Smooth muscle cell (in vitro differentiated cells): ENCODE measurements at regions not wholly inside any gene's neighbourhood (a gene's known extent, or its start where the extent isn't known, plus 50 kb on each side); places are given as distances from the start of the nearest gene placed in this dataset.

Source experiments
- DNase-seq: peaks from one replicate; lab custom pipeline; 2025; ENCODE audit not compliant: unreplicated experiment; lab: John Stamatoyannopoulos, UW
- H2AFZ ChIP-seq: fragments of 200-600 bp; sonication (generic); 2 replicates; pipeline ENCODE4 v1.6.0; 2016; ENCODE audit warnings: antibody characterized with exemption, low read depth, mild to moderate bottlenecking
- H3F3A ChIP-seq: fragments of 200-600 bp; sonication (generic); 2 replicates; pipeline ENCODE4 v1.6.0; 2017; ENCODE audit warnings: antibody characterized with exemption, low read depth
- H3K27ac ChIP-seq: fragments of 200-600 bp; sonication (generic); 2 replicates; pipeline ENCODE4 v1.5.1; 2016; ENCODE audit warnings: low read depth, mild to moderate bottlenecking
- H3K27me3 ChIP-seq: fragments of 200-600 bp; sonication (generic); 2 replicates; pipeline ENCODE4 v1.6.1; 2016; ENCODE audit warnings: low read depth, mild to moderate bottlenecking
- H3K36me3 ChIP-seq: fragments of 200-600 bp; sonication (generic); 2 replicates; pipeline ENCODE4 v1.5.1; 2016; ENCODE audit warnings: low read depth
- H3K4me1 ChIP-seq: fragments of 200-600 bp; sonication (generic); 2 replicates; pipeline ENCODE4 v1.5.1; 2016; ENCODE audit warnings: low read depth
- H3K4me2 ChIP-seq: fragments of 200-600 bp; sonication (generic); 2 replicates; pipeline ENCODE4 v1.6.0; 2016; ENCODE audit warnings: mild to moderate bottlenecking
- H3K4me3 ChIP-seq: fragments of 200-600 bp; sonication (generic); 2 replicates; pipeline ENCODE4 v1.5.1; 2016; ENCODE audit warnings: mild to moderate bottlenecking
- H3K79me2 ChIP-seq: fragments of 200-600 bp; sonication (generic); 2 replicates; pipeline ENCODE4 v1.6.0; 2016; ENCODE audit warnings: low read depth, mild to moderate bottlenecking
- H3K9ac ChIP-seq: fragments of 200-600 bp; sonication (generic); 2 replicates; pipeline ENCODE4 v1.6.0; 2016; ENCODE audit warnings: low read depth
- H3K9me3 ChIP-seq: fragments of 200-600 bp; sonication (generic); replicated peaks from 2 replicates; pipeline ENCODE4 v1.5.1; 2016; ENCODE audit warnings: low read depth
- H4K20me1 ChIP-seq: fragments of 200-600 bp; sonication (generic); 2 replicates; pipeline ENCODE4 v1.6.0; 2016; ENCODE audit warnings: low read depth
- CTCF ChIP-seq: fragments of 200-600 bp; sonication (generic); IDR thresholded peaks from 2 replicates; pipeline ENCODE4 v1.5.1; 2017; ENCODE audit warnings: borderline replicate concordance, mild to moderate bottlenecking, antibody characterized with exemption; ENCODE audit not compliant: insufficient read depth, poor library complexity, severe bottlenecking
- WGBS: methylation state at CpG from one replicate; pipeline ENCODE4 v1.1.7; 2016; ENCODE audit warnings: low lambda C conversion rate; 5-methylcytosine and 5-hydroxymethylcytosine counted together

GRCh38 chr2:188795762-188796161, 178.4 kb upstream of the COL3A1 start:
- no peak for TF ChIP-seq CTCF
- no peaks in the 10 kb centered on the region for H3F3A ChIP-seq
- no peak overlapping the region for H3K4me2 ChIP-seq
- H3K4me1 ChIP-seq, result no peaks in the 10 kb centered on the region
- H2AFZ ChIP-seq, result no peak overlapping the region
- H3K27me3 ChIP-seq, result no peaks in the 10 kb centered on the region
- no peak overlapping the region for H3K9ac ChIP-seq
- H3K27ac ChIP-seq, result no peak overlapping the region
- no peaks in the 10 kb centered on the region for H4K20me1 ChIP-seq
- H3K79me2 ChIP-seq, result peaks cover 13% of the 10 kb centered on the region
- H3K36me3 ChIP-seq, result no peaks in the 10 kb centered on the region
- DNase-seq, result no peak
- no peaks in the 10 kb centered on the region for H3K9me3 ChIP-seq
- no peak overlapping the region for H3K4me3 ChIP-seq

GRCh38 chr2:188797371-188797770, 176.8 kb upstream of the COL3A1 start:
- H3K4me1 ChIP-seq, result no peaks in the 10 kb centered on the region
- no peak overlapping the region for H3K4me3 ChIP-seq
- H3K27ac ChIP-seq, result no peak overlapping the region
- H2AFZ ChIP-seq, result peak overlapping the region; percentile 40
- H3K9ac ChIP-seq, result no peak overlapping the region
- no peaks in the 10 kb centered on the region for H3K79me2 ChIP-seq
- no peaks in the 10 kb centered on the region for H3K27me3 ChIP-seq
- H3F3A ChIP-seq, result no peaks in the 10 kb centered on the region
- no peaks in the 10 kb centered on the region for H3K36me3 ChIP-seq
- whole genome bisulfite sequencing, result 80% methylated on average over 4 of the region's 4 CpGs
- peak overlapping the region; percentile 7 for H3K4me2 ChIP-seq
- no peaks in the 10 kb centered on the region for H4K20me1 ChIP-seq
- H3K9me3 ChIP-seq, result no peaks in the 10 kb centered on the region
- no peak for TF ChIP-seq CTCF
- DNase-seq, result no peak

DNA sequence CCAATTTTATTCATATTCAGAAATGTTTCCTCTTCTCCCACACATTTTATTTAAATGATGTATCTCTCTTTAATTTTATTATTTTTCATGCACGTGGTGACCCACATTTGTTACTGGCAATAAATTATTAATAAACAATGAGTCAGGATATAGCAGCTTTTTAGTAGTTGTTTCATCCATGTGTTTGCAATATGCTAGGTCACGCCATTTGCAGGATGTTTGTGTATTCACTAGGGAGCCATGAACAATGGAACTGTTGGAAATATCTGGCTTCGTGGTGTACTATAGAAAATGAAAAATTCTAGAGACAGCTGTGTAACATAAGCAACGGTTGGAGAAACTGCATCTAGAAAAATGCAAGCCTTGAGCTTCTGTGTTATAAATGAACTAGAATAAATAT, 176.0 kb upstream of the COL3A1 start:
- no peak for TF ChIP-seq CTCF
- Histone ChIP-seq H3K4me3 (no peak overlapping the region), H2AFZ (no peak overlapping the region), H3K9ac (no peak overlapping the region), H3K79me2 (no peaks in the 10 kb centered on the region), H3K4me2 (no peak overlapping the region), H3K27ac (no peak overlapping the region), H3K9me3 (no peaks in the 10 kb centered on the region), H3F3A (no peaks in the 10 kb centered on the region), H3K27me3 (no peaks in the 10 kb centered on the region), H3K4me1 (no peaks in the 10 kb centered on the region), H4K20me1 (no peaks in the 10 kb centered on the region), H3K36me3 (no peaks in the 10 kb centered on the region)
- WGBS, result 83% methylated on average over 4 of the region's 4 CpGs
- no peak for DNase-seq

DNA sequence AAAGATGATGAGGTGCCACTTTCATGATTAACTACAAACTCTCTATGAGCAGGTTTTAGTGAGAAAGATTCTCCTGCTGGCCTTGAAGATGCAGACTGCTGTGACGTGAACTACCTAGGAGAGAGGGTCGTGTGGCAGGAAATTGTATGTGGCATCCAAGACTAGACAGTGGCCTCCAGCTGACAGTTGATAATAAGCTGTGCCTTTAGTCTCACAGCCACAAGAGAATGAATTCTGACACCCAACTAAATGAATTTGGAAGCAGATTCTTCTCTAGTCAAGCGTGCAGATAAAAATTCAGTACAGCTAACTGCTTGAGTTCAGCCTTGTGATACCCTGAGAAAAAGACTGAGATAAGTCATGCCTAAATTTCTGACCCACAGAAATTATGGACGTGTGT, 169.0 kb upstream of the COL3A1 start:
- no peak for TF ChIP-seq CTCF
- H4K20me1 ChIP-seq, result no peaks in the 10 kb centered on the region
- no peaks in the 10 kb centered on the region for H3K9me3 ChIP-seq
- no peak overlapping the region for H3K4me2 ChIP-seq
- peaks cover 5% of the 10 kb centered on the region for H3K4me1 ChIP-seq
- no peak overlapping the region for H3K4me3 ChIP-seq
- no peak for DNase-seq
- H2AFZ ChIP-seq, result peak overlapping the region; percentile 71
- H3K27ac ChIP-seq, result peak overlapping the region; percentile 32
- H3K36me3 ChIP-seq, result peaks cover 4% of the 10 kb centered on the region
- H3F3A ChIP-seq, result peaks cover 7% of the 10 kb centered on the region
- H3K79me2 ChIP-seq, result no peaks in the 10 kb centered on the region
- WGBS, result 46% methylated on average over 4 of the region's 4 CpGs
- H3K27me3 ChIP-seq, result no peaks in the 10 kb centered on the region
- no peak overlapping the region for H3K9ac ChIP-seq
